H1 (cell line): ENCODE measurements at regions not wholly inside any gene's neighbourhood (a gene's known extent, or its start where the extent isn't known, plus 50 kb on each side); places are given as distances from the start of the nearest gene placed in this dataset.

Experiments used
- CTCF ChIA-PET: fragments of 300-600 bp; sonication (Branson Sonifier 250); formaldehyde crosslinking; loops from one replicate; lab custom pipeline; 2021; ENCODE audit not compliant: partially characterized antibody; lab: Charles Lee
- POLR2A ChIA-PET: fragments of 300-600 bp; sonication (Branson Sonifier 250); formaldehyde crosslinking; loops from one replicate; lab custom pipeline; 2021; ENCODE audit warnings: inconsistent platforms; ENCODE audit not compliant: partially characterized antibody; lab: Charles Lee
- DNase-seq, 2 experiments: peaks; one replicate each; pipeline versions ENCODE4 v3.0.0 to v3.0.0-alpha.2; 2010 to 2022; ENCODE audit warnings: low spot score in 2 of 2, low read depth in 1 of 2, mixed read lengths in 1 of 2
- FAIRE-seq: peaks from 2 replicates; lab custom pipeline; 2011; peaks lifted over from hg19 to GRCh38; lab: Jason Lieb, UNC
- H2AFZ ChIP-seq: 2 replicates; pipeline ENCODE4 v1.8.1; 2012; ENCODE audit warnings: low read length, inconsistent platforms
- H2AK5ac ChIP-seq: 2 replicates; pipeline ENCODE4 v1.6.1; 2013; ENCODE audit warnings: low read depth, low read length
- H2BK120ac ChIP-seq: replicated peaks from 2 replicates; pipeline ENCODE3; 2013; ENCODE audit warnings: low read depth, low read length, inconsistent platforms
- H2BK12ac ChIP-seq: 2 replicates; pipeline ENCODE4 v1.6.1; 2013; ENCODE audit warnings: low read depth, low read length
- H2BK15ac ChIP-seq: 2 replicates; pipeline ENCODE4 v1.6.1; 2013; ENCODE audit warnings: low read length
- H2BK20ac ChIP-seq: 2 replicates; pipeline ENCODE4 v1.6.1; 2013; ENCODE audit warnings: low read length
- H2BK5ac ChIP-seq: 2 replicates; pipeline ENCODE4 v1.6.1; 2013; ENCODE audit warnings: low read depth, low read length
- H3K14ac ChIP-seq: 2 replicates; pipeline ENCODE4 v1.6.1; 2013; ENCODE audit warnings: inconsistent platforms; ENCODE audit not compliant: insufficient read length
- H3K18ac ChIP-seq: 2 replicates; pipeline ENCODE4 v1.6.1; 2013; ENCODE audit warnings: low read length; ENCODE audit errors: extremely low read depth
- H3K23ac ChIP-seq: 2 replicates; pipeline ENCODE4 v1.6.1; 2013; ENCODE audit warnings: inconsistent platforms; ENCODE audit not compliant: insufficient read length
- H3K23me2 ChIP-seq: 2 replicates; pipeline ENCODE4 v1.6.1; 2013; ENCODE audit warnings: low read depth, low read length
- H3K27ac ChIP-seq: 2 replicates; pipeline ENCODE4 v1.6.1; 2011; ENCODE audit warnings: low read depth, low read length, inconsistent platforms
- H3K27me3 ChIP-seq, 4 experiments: replicated peaks in 1 of 4; 1 replicate in 1 of 4; 2 replicates in 3 of 4; pipeline versions ENCODE4 v1.6.1 to v1.8.1; 2011 to 2013; ENCODE audit warnings: low read length in 3 of 4, mild to moderate bottlenecking in 3 of 4, inconsistent platforms in 2 of 4, mixed read lengths in 2 of 4, moderate library complexity in 1 of 4; ENCODE audit not compliant: control insufficient read depth in 3 of 4, insufficient read depth in 3 of 4; ENCODE audit errors: extremely low read depth in 1 of 4
- H3K36me3 ChIP-seq, 4 experiments: 2 replicates each; pipeline versions ENCODE4 v1.6.1 to v1.8.1; 2011 to 2013; ENCODE audit warnings: mild to moderate bottlenecking in 4 of 4, low read length in 3 of 4, moderate library complexity in 2 of 4, control low read depth in 1 of 4, inconsistent platforms in 1 of 4; ENCODE audit not compliant: insufficient read depth in 4 of 4, control insufficient read depth in 2 of 4
- H3K4ac ChIP-seq: replicated peaks from 2 replicates; pipeline ENCODE3; 2013; ENCODE audit warnings: low read length, low read depth, mixed read lengths, inconsistent platforms; ENCODE audit not compliant: insufficient read length
- H3K4me1 ChIP-seq, 4 experiments: replicated peaks in 1 of 4; 1 replicate in 1 of 4; 2 replicates in 3 of 4; pipeline versions ENCODE4 v1.6.1 to v1.8.1; 2011 to 2013; ENCODE audit warnings: low read length in 3 of 4, inconsistent platforms in 2 of 4, mixed read lengths in 1 of 4; ENCODE audit not compliant: insufficient read depth in 4 of 4, control insufficient read depth in 3 of 4
- H3K4me2 ChIP-seq, 2 experiments: 2 replicates each; pipeline versions ENCODE4 v1.6.1 to v1.8.1; 2011 to 2013; ENCODE audit warnings: low read depth in 2 of 2, low read length in 2 of 2, control low read depth in 1 of 2, inconsistent platforms in 1 of 2, mild to moderate bottlenecking in 1 of 2; ENCODE audit not compliant: insufficient read depth in 1 of 2
- H3K4me3 ChIP-seq, 4 experiments: fragments of 200-600, 300-600 bp in 1 of 4; sonication (generic), shearing (Covaris generic), sonication (Bioruptor Twin) in 1 of 4; 2 replicates each; pipeline versions ENCODE4 v1.5.1 to v1.8.1; 2011 to 2016; ENCODE audit warnings: low read length in 4 of 4, low read depth in 3 of 4, control low read depth in 2 of 4, inconsistent platforms in 2 of 4, mild to moderate bottlenecking in 2 of 4, mixed read lengths in 1 of 4, moderate library complexity in 1 of 4; ENCODE audit not compliant: insufficient read depth in 2 of 4; ENCODE audit errors: extremely low read depth in 1 of 4
- H3K56ac ChIP-seq: replicated peaks from 2 replicates; pipeline ENCODE3; 2013; ENCODE audit warnings: low read depth, mild to moderate bottlenecking, mixed read lengths, low read length, inconsistent platforms; ENCODE audit not compliant: insufficient read length
- H3K79me1 ChIP-seq: 2 replicates; pipeline ENCODE4 v1.6.1; 2013; ENCODE audit warnings: low read depth, low read length, control low read depth
- H3K79me2 ChIP-seq, 2 experiments: 2 replicates each; pipeline versions ENCODE4 v1.6.1 to v1.8.1; 2012 to 2013; ENCODE audit warnings: low read length in 2 of 2, mild to moderate bottlenecking in 2 of 2, inconsistent platforms in 1 of 2; ENCODE audit not compliant: insufficient read depth in 2 of 2, control insufficient read depth in 1 of 2
- H3K9ac ChIP-seq, 4 experiments: replicated peaks in 1 of 4; 1 replicate in 1 of 4; 2 replicates in 3 of 4; pipeline versions ENCODE4 v1.6.1 to v1.8.1; 2011 to 2013; ENCODE audit warnings: low read depth in 3 of 4, low read length in 3 of 4, control low read depth in 2 of 4, mild to moderate bottlenecking in 2 of 4, moderate library complexity in 2 of 4, inconsistent platforms in 1 of 4; ENCODE audit errors: extremely low read depth in 1 of 4
- H3K9me3 ChIP-seq, 2 experiments: 2 replicates each; pipeline versions ENCODE4 v1.6.1 to v1.8.1; 2012 to 2013; ENCODE audit warnings: mild to moderate bottlenecking in 2 of 2, moderate library complexity in 2 of 2, control low read depth in 1 of 2, inconsistent platforms in 1 of 2, low read depth in 1 of 2, low read length in 1 of 2, mixed read lengths in 1 of 2; ENCODE audit not compliant: insufficient read depth in 2 of 2
- H4K20me1 ChIP-seq, 2 experiments: replicated peaks in 1 of 2; 2 replicates each; pipeline versions ENCODE3 to v1.8.1; 2011 to 2013; ENCODE audit warnings: inconsistent platforms in 2 of 2, low read length in 2 of 2, mild to moderate bottlenecking in 1 of 2; ENCODE audit not compliant: insufficient read depth in 2 of 2, control insufficient read depth in 1 of 2
- H4K5ac ChIP-seq: 2 replicates; pipeline ENCODE4 v1.6.1; 2013; ENCODE audit warnings: low read length, low read depth, mixed read lengths, inconsistent platforms; ENCODE audit not compliant: insufficient read length
- H4K8ac ChIP-seq: 2 replicates; pipeline ENCODE4 v1.8.0; 2013; ENCODE audit warnings: mild to moderate bottlenecking, moderate library complexity, low read length, inconsistent platforms; ENCODE audit not compliant: insufficient read depth; ENCODE audit errors: extremely low read depth
- H4K91ac ChIP-seq: replicated peaks from 2 replicates; pipeline ENCODE3; 2013; ENCODE audit warnings: low read length, mixed read lengths, inconsistent platforms; ENCODE audit not compliant: insufficient read length
- ASH2L ChIP-seq: fragments of 200-600, 300-600 bp; sonication (generic); IDR thresholded peaks from one replicate; pipeline ENCODE4 v1.7.1; 2017; ENCODE audit warnings: low read length
- EGR1 ChIP-seq: IDR thresholded peaks from 2 replicates; pipeline ENCODE4 v1.6.1; 2011; ENCODE audit warnings: low read depth, low read length, borderline replicate concordance
- HDAC2 ChIP-seq, 2 experiments: fragments of 300-600 bp in 1 of 2; sonication (generic) in 1 of 2; IDR thresholded peaks; 2 replicates each; pipeline ENCODE4 v1.6.1; 2011 to 2012; ENCODE audit warnings: low read depth in 2 of 2, low read length in 2 of 2, mild to moderate bottlenecking in 2 of 2, moderate library complexity in 2 of 2, borderline replicate concordance in 1 of 2, inconsistent platforms in 1 of 2
- HDAC6 ChIP-seq: IDR thresholded peaks from one replicate; pipeline ENCODE4 v1.7.1; 2012; ENCODE audit warnings: low read depth, mild to moderate bottlenecking, inconsistent platforms, low read length, moderate library complexity
- MAFK ChIP-seq: IDR thresholded peaks from 2 replicates; pipeline ENCODE4 v1.6.1; 2012; ENCODE audit warnings: low read depth, mild to moderate bottlenecking, improper control_type of control experiment, low read length
- POLR2A ChIP-seq, 2 experiments: IDR thresholded peaks; 1 replicate in 1 of 2; 2 replicates in 1 of 2; pipeline ENCODE4 v1.6.1; 2011; ENCODE audit warnings: low read depth in 2 of 2, low read length in 2 of 2, mild to moderate bottlenecking in 2 of 2; ENCODE audit errors: control extremely low read depth in 1 of 2
- RAD21 ChIP-seq, 2 experiments: IDR thresholded peaks in 1 of 2; conservative IDR thresholded peaks in 1 of 2; 2 replicates each; pipeline ENCODE4 v1.6.1; 2011; ENCODE audit warnings: low read depth in 2 of 2, low read length in 2 of 2, improper control_type of control experiment in 1 of 2, inconsistent platforms in 1 of 2, mild to moderate bottlenecking in 1 of 2, moderate library complexity in 1 of 2
- RNF2 ChIP-seq: fragments of 200-900, 300-1000 bp; sonication (generic); IDR thresholded peaks from 2 replicates; pipeline ENCODE4 v1.7.1; 2016; ENCODE audit warnings: borderline replicate concordance, low read depth, mild to moderate bottlenecking, antibody characterized with exemption, low read length; ENCODE audit not compliant: poor library complexity, severe bottlenecking; ENCODE audit errors: missing control alignments
- SIX5 ChIP-seq: IDR thresholded peaks from 2 replicates; pipeline ENCODE4 v1.6.1; 2011; ENCODE audit warnings: mild to moderate bottlenecking, low read depth, low read length
- TCF12 ChIP-seq: IDR thresholded peaks from 2 replicates; pipeline ENCODE4 v1.6.1; 2011; ENCODE audit warnings: low read depth, mild to moderate bottlenecking, low read length
- YY1 ChIP-seq: IDR thresholded peaks from 2 replicates; pipeline ENCODE4 v1.6.1; 2011; ENCODE audit warnings: low read depth, mild to moderate bottlenecking, low read length
- WGBS, 2 experiments: shearing (Covaris generic) in 1 of 2; methylation state at CpG; one replicate each; pipeline versions ENCODE4 v1.1.6 to v1.1.7; 2013 to 2015; ENCODE audit warnings: low lambda C conversion rate in 2 of 2, mixed read lengths in 2 of 2, inconsistent platforms in 1 of 2, low coverage in 1 of 2, missing lambda C conversion rate in 1 of 2; ENCODE audit not compliant: insufficient replicate concordance in 2 of 2, insufficient coverage in 1 of 2, insufficient read length in 1 of 2; ENCODE audit errors: extremely low coverage in 1 of 2, missing lambda C conversion rate in 1 of 2; 5-methylcytosine and 5-hydroxymethylcytosine counted together
- TF ChIP-seq, protein P1 (sequence below): IDR thresholded peaks from 2 replicates; pipeline ENCODE4 v1.6.1; 2011; ENCODE audit warnings: low read length, improper control_type of control experiment

DNA sequence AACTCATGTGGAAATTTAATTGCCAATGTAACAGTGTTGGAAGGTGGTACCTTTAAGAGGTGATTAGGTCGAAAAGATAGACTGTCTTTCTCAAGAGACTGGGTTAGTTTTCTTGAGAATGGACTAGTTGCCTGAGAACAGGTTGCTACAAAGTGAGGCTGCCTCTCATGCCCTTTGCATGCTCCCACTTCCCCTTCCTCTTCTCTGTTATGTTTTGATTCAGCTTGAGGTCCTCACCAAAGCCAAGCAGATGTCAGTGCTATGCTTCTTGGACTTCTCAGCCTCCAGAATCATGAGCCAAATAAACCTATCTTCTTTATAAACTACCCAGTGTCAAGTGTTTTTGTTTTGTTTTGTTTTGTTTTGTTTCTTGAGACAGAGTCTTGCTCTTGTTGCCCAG lies 187.0 kb upstream of the RUNX1 start:
- H3K9me3 ChIP-seq, result no peaks in the 10 kb centered on the region
- H3K27me3 ChIP-seq, result no peaks in the 10 kb centered on the region
- H4K8ac ChIP-seq, result no peak overlapping the region
- H3K23me2 ChIP-seq, result no peaks in the 10 kb centered on the region
- no peak overlapping the region for H3K27ac ChIP-seq
- no peak overlapping the region for H4K91ac ChIP-seq
- H3K4me2 ChIP-seq, result no peak overlapping the region
- no peak overlapping the region for H3K9ac ChIP-seq
- no peaks in the 10 kb centered on the region for H3K79me2 ChIP-seq
- no peak overlapping the region for H3K4me3 ChIP-seq
- WGBS, 2 experiments, result 94% methylated on average over 1 of the region's 1 CpG; no CpG with 5 or more reads in 1 of the 2 experiments
- no peak overlapping the region for H2BK120ac ChIP-seq
- POLR2A ChIA-PET, result no interaction called here
- CTCF ChIA-PET, result no interaction called here
- no peak overlapping the region for H2BK5ac ChIP-seq
- no peak overlapping the region for H3K18ac ChIP-seq
- DNase-seq, result no peak
- H2AK5ac ChIP-seq, result no peak overlapping the region
- H3K36me3 ChIP-seq, result no peaks in the 10 kb centered on the region
- no peak overlapping the region for H4K5ac ChIP-seq
- H4K20me1 ChIP-seq, result no peaks in the 10 kb centered on the region
- no peak overlapping the region for H2BK15ac ChIP-seq
- H3K14ac ChIP-seq, result no peak overlapping the region
- H2BK20ac ChIP-seq, result no peak overlapping the region
- no peak overlapping the region for H2AFZ ChIP-seq
- no peak overlapping the region for H3K56ac ChIP-seq
- no peak overlapping the region for H3K4ac ChIP-seq
- no peaks in the 10 kb centered on the region for H3K79me1 ChIP-seq
- no peaks in the 10 kb centered on the region for H3K4me1 ChIP-seq
- FAIRE-seq, result no peak
- H2BK12ac ChIP-seq, result no peak overlapping the region
- H3K23ac ChIP-seq, result no peak overlapping the region
- TF ChIP-seq MAFK (no peak), RAD21 (IDR thresholded peaks at IDR 0.05 in 1 of 2, conservative IDR thresholded peaks at IDR 0.05 in 1 of 2; ENCODE audit: low read depth in 2 of 2, low read length in 2 of 2) (no peak), HDAC6 (no peak), ASH2L (no peak), YY1 (no peak), POLR2A (IDR thresholded peaks at IDR 0.05; ENCODE audit: control extremely low read depth in 1 of 2, low read depth in 2 of 2, low read length in 2 of 2) (no peak), TCF12 (no peak), HDAC2 (IDR thresholded peaks at IDR 0.05; ENCODE audit: borderline replicate concordance in 1 of 2, low read depth in 2 of 2, low read length in 2 of 2) (no peak), RNF2 (no peak), SIX5 (no peak), EGR1 (no peak)
- TF ChIP-seq, protein P1, sequence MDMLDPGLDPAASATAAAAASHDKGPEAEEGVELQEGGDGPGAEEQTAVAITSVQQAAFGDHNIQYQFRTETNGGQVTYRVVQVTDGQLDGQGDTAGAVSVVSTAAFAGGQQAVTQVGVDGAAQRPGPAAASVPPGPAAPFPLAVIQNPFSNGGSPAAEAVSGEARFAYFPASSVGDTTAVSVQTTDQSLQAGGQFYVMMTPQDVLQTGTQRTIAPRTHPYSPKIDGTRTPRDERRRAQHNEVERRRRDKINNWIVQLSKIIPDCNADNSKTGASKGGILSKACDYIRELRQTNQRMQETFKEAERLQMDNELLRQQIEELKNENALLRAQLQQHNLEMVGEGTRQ, result no peak
